ENCODE measurements at regions not wholly inside any gene's neighbourhood (a gene's known extent, or its start where the extent isn't known, plus 50 kb on each side); places are given as distances from the start of the nearest gene placed in this dataset.

DNA sequence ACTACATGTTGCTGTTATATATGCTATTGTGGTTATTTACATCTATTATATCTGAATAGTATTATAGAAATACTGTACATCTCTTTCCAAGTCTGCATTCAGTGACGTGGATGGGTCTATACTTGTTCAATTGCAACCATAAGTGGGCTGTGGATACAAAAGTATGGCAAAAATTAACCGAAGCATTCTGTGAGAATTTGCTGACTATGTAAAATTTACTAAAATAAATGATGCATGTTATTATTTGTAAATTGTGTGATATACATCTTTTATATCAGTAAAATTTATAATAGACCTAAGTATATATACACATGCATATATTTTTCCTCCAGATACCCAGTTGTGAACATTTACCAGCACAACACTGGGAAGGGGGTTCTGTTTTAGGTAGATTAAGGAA lies 215.1 kb downstream of the NECTIN3 start:
- Histone ChIP-seq H3K79me2 (ENCODE audit: control insufficient read depth, insufficient read depth, low read length) (no peaks in the 10 kb centered on the region), H3K9ac (ENCODE audit: insufficient read depth, low read length) (no peak overlapping the region), H4K20me1 (ENCODE audit: control insufficient read depth, extremely low read depth, insufficient read depth, low read length) (no peaks in the 10 kb centered on the region), H3K4me3 (replicated peaks in 1 of 4; ENCODE audit: control extremely low read depth in 1 of 4, insufficient read depth in 1 of 4, low read depth in 3 of 4, low read length in 4 of 4) (no peak overlapping the region), H3K4me2 (ENCODE audit: extremely low read depth, insufficient read depth, low read length) (no peak overlapping the region), H2AFZ (ENCODE audit: low read length) (no peak overlapping the region), H3K9me3 (ENCODE audit: control insufficient read depth, insufficient read depth, low read depth, low read length) (no peaks in the 10 kb centered on the region), H3K27ac (ENCODE audit: insufficient read depth, low read length) (no peak overlapping the region), H3K27me3 (ENCODE audit: control insufficient read depth, insufficient read depth, low read length) (no peaks in the 10 kb centered on the region), H3K36me3 (ENCODE audit: control insufficient read depth, insufficient read depth, low read length) (no peaks in the 10 kb centered on the region), H3K4me1 (ENCODE audit: control insufficient read depth, extremely low read depth, insufficient read depth, low read length) (no peaks in the 10 kb centered on the region)
- TF ChIP-seq, protein P1, sequence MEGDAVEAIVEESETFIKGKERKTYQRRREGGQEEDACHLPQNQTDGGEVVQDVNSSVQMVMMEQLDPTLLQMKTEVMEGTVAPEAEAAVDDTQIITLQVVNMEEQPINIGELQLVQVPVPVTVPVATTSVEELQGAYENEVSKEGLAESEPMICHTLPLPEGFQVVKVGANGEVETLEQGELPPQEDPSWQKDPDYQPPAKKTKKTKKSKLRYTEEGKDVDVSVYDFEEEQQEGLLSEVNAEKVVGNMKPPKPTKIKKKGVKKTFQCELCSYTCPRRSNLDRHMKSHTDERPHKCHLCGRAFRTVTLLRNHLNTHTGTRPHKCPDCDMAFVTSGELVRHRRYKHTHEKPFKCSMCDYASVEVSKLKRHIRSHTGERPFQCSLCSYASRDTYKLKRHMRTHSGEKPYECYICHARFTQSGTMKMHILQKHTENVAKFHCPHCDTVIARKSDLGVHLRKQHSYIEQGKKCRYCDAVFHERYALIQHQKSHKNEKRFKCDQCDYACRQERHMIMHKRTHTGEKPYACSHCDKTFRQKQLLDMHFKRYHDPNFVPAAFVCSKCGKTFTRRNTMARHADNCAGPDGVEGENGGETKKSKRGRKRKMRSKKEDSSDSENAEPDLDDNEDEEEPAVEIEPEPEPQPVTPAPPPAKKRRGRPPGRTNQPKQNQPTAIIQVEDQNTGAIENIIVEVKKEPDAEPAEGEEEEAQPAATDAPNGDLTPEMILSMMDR (conservative IDR thresholded peaks at IDR 0.05 in 1 of 2, IDR thresholded peaks at IDR 0.05 in 1 of 2; ENCODE audit: low read depth in 1 of 2, low read length in 2 of 2), result no peak
- TF ChIP-seq EZH2 (IDR thresholded peaks at IDR 0.05; ENCODE audit: low read length, missing control alignments), result no peak
- no peak for DNase-seq (ENCODE audit: low read depth in 2 of 2)

DNA sequence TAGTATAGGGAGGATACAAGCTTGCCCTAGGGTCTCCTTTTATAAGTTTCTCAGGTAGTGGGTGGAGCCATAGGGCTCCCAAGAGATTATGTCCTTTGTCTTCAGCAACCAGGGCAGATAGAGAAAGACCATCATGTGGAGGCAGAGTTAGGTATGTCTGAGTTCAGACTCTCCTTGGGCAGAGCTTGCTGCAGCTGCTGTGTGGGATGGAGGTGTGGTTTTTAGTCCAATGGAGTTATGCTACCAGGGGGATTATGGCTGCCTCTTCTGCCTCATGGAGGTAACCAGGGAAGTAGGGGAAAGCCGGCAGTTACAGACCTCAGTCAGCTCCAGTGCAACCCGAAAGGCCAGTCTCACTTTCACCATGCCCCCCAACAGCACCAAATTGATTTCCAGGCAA lies 220.5 kb downstream of the NECTIN3 start:
- Histone ChIP-seq H3K27ac (ENCODE audit: insufficient read depth, low read length) (no peak overlapping the region), H3K27me3 (ENCODE audit: control insufficient read depth, insufficient read depth, low read length) (no peaks in the 10 kb centered on the region), H4K20me1 (ENCODE audit: control insufficient read depth, extremely low read depth, insufficient read depth, low read length) (no peaks in the 10 kb centered on the region), H3K4me2 (ENCODE audit: extremely low read depth, insufficient read depth, low read length) (no peak overlapping the region), H3K79me2 (ENCODE audit: control insufficient read depth, insufficient read depth, low read length) (no peaks in the 10 kb centered on the region), H3K36me3 (ENCODE audit: control insufficient read depth, insufficient read depth, low read length) (no peaks in the 10 kb centered on the region), H3K4me3 (replicated peaks in 1 of 4; ENCODE audit: control extremely low read depth in 1 of 4, insufficient read depth in 1 of 4, low read depth in 3 of 4, low read length in 4 of 4) (no peak overlapping the region), H3K4me1 (ENCODE audit: control insufficient read depth, extremely low read depth, insufficient read depth, low read length) (no peaks in the 10 kb centered on the region), H2AFZ (ENCODE audit: low read length) (no peak overlapping the region), H3K9ac (ENCODE audit: insufficient read depth, low read length) (no peak overlapping the region), H3K9me3 (ENCODE audit: control insufficient read depth, insufficient read depth, low read depth, low read length) (no peaks in the 10 kb centered on the region)
- TF ChIP-seq, protein P1 (conservative IDR thresholded peaks at IDR 0.05 in 1 of 2, IDR thresholded peaks at IDR 0.05 in 1 of 2; ENCODE audit: low read depth in 1 of 2, low read length in 2 of 2), result no peak
- TF ChIP-seq EZH2 (IDR thresholded peaks at IDR 0.05; ENCODE audit: low read length, missing control alignments), result no peak
- no peak for DNase-seq (ENCODE audit: low read depth in 2 of 2)

DNA sequence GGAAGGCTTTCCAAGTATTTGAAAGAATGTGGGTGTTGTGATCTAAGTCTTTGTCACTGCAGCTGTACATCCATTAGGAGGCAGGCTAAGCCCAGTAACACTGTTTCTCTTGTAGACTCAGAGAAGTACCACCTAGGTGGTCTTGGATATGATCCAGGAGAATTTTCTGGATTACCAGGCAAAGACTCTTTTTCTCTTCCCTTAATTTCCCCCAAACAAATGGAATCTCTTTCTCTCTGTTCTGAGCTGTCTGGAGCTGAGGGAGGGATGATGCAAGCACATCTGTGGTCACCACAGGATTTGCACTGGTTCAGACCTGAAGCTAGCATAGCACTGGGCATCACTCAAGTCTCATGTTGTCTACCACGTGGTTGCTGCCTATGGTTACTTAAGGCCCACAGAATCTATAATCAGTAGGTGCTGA lies 227.6 kb downstream of the NECTIN3 start:
- no peak overlapping the region for H3K4me3 ChIP-seq (replicated peaks in 1 of 4; ENCODE audit: control extremely low read depth in 1 of 4, insufficient read depth in 1 of 4, low read depth in 3 of 4, low read length in 4 of 4)
- H4K20me1 ChIP-seq (ENCODE audit: control insufficient read depth, extremely low read depth, insufficient read depth, low read length), result no peaks in the 10 kb centered on the region
- H3K79me2 ChIP-seq (ENCODE audit: control insufficient read depth, insufficient read depth, low read length), result no peaks in the 10 kb centered on the region
- TF ChIP-seq, protein P1 (conservative IDR thresholded peaks at IDR 0.05 in 1 of 2, IDR thresholded peaks at IDR 0.05 in 1 of 2; ENCODE audit: low read depth in 1 of 2, low read length in 2 of 2), result no peak
- TF ChIP-seq EZH2 (IDR thresholded peaks at IDR 0.05; ENCODE audit: low read length, missing control alignments), result no peak
- no peaks in the 10 kb centered on the region for H3K27me3 ChIP-seq (ENCODE audit: control insufficient read depth, insufficient read depth, low read length)
- H3K36me3 ChIP-seq (ENCODE audit: control insufficient read depth, insufficient read depth, low read length), result no peaks in the 10 kb centered on the region
- DNase-seq (ENCODE audit: low read depth in 2 of 2), result peak in 1 of 2 donors; percentile 59
- no peak overlapping the region for H3K27ac ChIP-seq (ENCODE audit: insufficient read depth, low read length)
- no peaks in the 10 kb centered on the region for H3K4me1 ChIP-seq (ENCODE audit: control insufficient read depth, extremely low read depth, insufficient read depth, low read length)
- no peak overlapping the region for H2AFZ ChIP-seq (ENCODE audit: low read length)
- H3K9ac ChIP-seq (ENCODE audit: insufficient read depth, low read length), result no peak overlapping the region
- H3K4me2 ChIP-seq (ENCODE audit: extremely low read depth, insufficient read depth, low read length), result no peak overlapping the region
- no peaks in the 10 kb centered on the region for H3K9me3 ChIP-seq (ENCODE audit: control insufficient read depth, insufficient read depth, low read depth, low read length)

Data from fibroblast of lung (primary cell).